Left lung (tissue), 4 donors: ENCODE measurements at regions not wholly inside any gene's neighbourhood (a gene's known extent, or its start where the extent isn't known, plus 50 kb on each side); places are given as distances from the start of the nearest gene placed in this dataset.

ENCODE experiments used
- ATAC-seq: fragments of 200-7000 bp; cut with Tn5 transposase; one replicate; pipeline ENCODE4 v1.9.1; 2020; ENCODE audit warnings: moderate library complexity
- DNase-seq, 4 donors: peaks; one replicate each; pipeline ENCODE4 v3.0.0-alpha.2; 2013 to 2020
- H3K27ac ChIP-seq, 2 donors: fragments of 200-600 bp; sonication (generic) in 1 of 2; one replicate each; pipeline versions ENCODE4 v1.5.0 to v1.8.0; 2020 to 2021
- H3K27me3 ChIP-seq, 2 donors: fragments of 200-600 bp; sonication (generic) in 1 of 2; one replicate each; pipeline versions ENCODE4 v1.5.0 to v1.8.0; 2020 to 2021
- H3K36me3 ChIP-seq, 2 donors: fragments of 200-600 bp; sonication (generic) in 1 of 2; one replicate each; pipeline versions ENCODE4 v1.5.0 to v1.8.0; 2020 to 2021
- H3K4me1 ChIP-seq, 2 donors: fragments of 200-600 bp; one replicate each; pipeline ENCODE4 v1.8.0; 2021
- H3K4me3 ChIP-seq, 2 donors: fragments of 200-600 bp; sonication (generic) in 1 of 2; one replicate each; pipeline versions ENCODE4 v1.5.0 to v1.8.0; 2020 to 2021; ENCODE audit warnings: mild to moderate bottlenecking in 1 of 2
- H3K9me3 ChIP-seq, 2 donors: fragments of 200-600 bp; sonication (generic) in 1 of 2; one replicate each; pipeline versions ENCODE4 v1.5.0 to v1.8.0; 2020 to 2021
- intact Hi-C, 2 donors: fragments of 100-400 bp; cut with DNase I; formaldehyde crosslinking; loops; one replicate each; pipeline versions ENCODE4 v1.11.2 to v1.14.2; 2022
- TF ChIP-seq, protein P1 (sequence below), 2 donors: fragments of 200-600 bp; sonication (generic) in 1 of 2; IDR thresholded peaks; one replicate each; pipeline versions ENCODE4 v1.5.0 to v1.8.0; 2021; ENCODE audit warnings: antibody characterized with exemption in 2 of 2
- donor health status: DM: no; HTN: yes; CAD: no.
- donor health status: DM: no; HTN: no; CAD: no.

DNA sequence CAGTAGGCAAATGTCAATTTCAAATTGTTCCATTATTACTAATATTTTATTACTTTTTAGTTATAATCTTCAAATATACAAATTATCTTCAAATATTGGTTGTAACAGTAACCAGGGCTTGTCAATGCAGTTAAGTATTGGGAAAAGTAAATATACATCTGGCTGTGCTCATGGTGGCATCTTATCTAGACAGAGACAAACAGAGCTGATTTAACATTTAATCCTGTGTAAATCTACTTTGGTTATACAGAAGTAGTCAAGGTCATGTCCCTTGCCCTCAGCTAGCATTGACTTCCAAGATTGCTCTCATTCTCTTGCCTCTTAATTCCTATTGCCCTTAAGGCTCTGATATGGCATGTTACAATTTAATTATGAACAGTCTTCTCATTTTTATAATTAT, 98.4 kb upstream of the KLHL1 start:
- no peaks in the 10 kb centered on the region for H3K27me3 ChIP-seq
- TF ChIP-seq, protein P1, sequence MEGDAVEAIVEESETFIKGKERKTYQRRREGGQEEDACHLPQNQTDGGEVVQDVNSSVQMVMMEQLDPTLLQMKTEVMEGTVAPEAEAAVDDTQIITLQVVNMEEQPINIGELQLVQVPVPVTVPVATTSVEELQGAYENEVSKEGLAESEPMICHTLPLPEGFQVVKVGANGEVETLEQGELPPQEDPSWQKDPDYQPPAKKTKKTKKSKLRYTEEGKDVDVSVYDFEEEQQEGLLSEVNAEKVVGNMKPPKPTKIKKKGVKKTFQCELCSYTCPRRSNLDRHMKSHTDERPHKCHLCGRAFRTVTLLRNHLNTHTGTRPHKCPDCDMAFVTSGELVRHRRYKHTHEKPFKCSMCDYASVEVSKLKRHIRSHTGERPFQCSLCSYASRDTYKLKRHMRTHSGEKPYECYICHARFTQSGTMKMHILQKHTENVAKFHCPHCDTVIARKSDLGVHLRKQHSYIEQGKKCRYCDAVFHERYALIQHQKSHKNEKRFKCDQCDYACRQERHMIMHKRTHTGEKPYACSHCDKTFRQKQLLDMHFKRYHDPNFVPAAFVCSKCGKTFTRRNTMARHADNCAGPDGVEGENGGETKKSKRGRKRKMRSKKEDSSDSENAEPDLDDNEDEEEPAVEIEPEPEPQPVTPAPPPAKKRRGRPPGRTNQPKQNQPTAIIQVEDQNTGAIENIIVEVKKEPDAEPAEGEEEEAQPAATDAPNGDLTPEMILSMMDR (IDR thresholded peaks at IDR 0.05) = no peak
- peaks cover 0 to 11% of the 10 kb centered on the region in 2 donors for H3K9me3 ChIP-seq
- H3K27ac ChIP-seq = no peak overlapping the region
- intact Hi-C loops = no loop called here
- no peaks in the 10 kb centered on the region for H3K4me1 ChIP-seq
- no peak overlapping the region for H3K4me3 ChIP-seq
- H3K36me3 ChIP-seq = no peaks in the 10 kb centered on the region
- DNase-seq (no peak), ATAC-seq (no peak)

DNA sequence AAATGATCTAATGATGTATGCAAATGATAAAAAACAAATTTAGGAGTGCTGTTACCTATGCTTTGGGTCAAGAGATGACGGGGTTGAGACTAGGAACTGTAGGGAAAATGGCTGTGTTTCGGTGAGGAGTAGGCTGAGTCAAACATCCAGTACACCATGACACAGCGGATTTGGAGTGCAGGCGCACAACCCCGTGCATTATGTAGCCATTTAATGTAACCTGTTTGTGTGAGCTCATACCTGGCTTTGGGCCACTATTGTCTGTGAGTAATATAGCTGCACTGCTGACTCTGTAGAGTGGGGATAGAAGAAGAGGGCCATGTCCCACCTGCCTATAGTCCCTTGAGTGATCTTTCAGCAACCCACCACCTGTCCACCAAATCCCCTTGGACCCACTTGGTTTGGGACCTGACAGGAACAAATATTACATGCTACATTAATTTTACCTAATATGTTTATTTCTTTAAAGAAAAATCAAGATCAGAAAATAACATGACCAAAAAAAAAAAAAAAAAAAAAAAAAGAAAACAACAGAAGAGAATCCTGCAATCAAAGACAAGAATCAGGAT, 95.5 kb upstream of the KLHL1 start:
- intact Hi-C loops = no loop called here

DNA sequence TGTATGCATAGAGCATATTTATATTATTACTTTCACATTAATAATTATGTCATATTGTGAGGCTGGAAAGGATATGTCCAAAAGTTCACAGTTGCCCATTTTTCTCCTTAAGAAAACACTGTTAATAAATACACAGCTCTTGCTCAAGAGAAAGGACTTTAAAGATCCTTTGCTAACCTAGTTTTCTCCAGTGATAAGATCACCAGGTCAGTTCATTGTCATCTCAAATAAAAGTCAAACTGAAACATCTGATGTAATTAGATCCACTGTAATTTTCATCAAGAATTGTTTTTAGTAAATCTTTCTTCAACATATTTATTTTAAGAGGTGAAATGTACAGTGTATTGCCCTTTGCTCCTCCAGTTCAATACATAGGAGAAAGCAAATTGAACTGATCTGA, 82.8 kb upstream of the KLHL1 start:
- Histone ChIP-seq H3K4me1 (no peaks in the 10 kb centered on the region), H3K27me3 (no peaks in the 10 kb centered on the region), H3K27ac (no peak overlapping the region), H3K4me3 (no peak overlapping the region), H3K9me3 (peaks cover 0 to 5% of the 10 kb centered on the region in 2 donors), H3K36me3 (no peaks in the 10 kb centered on the region)
- DNase-seq = no peak
- intact Hi-C loops = no loop called here
- no peak for ATAC-seq
- TF ChIP-seq, protein P1 (IDR thresholded peaks at IDR 0.05) = no peak

More for the DNA sequence above, 95.5 kb upstream of the KLHL1 start:
- DNase-seq (no peak), ATAC-seq (no peak)
- Histone ChIP-seq H3K27ac (no peak overlapping the region), H3K4me3 (no peak overlapping the region), H3K36me3 (no peaks in the 10 kb centered on the region), H3K27me3 (no peaks in the 10 kb centered on the region), H3K4me1 (no peaks in the 10 kb centered on the region), H3K9me3 (peaks cover 0 to 7% of the 10 kb centered on the region in 2 donors)
- TF ChIP-seq, protein P1 (IDR thresholded peaks at IDR 0.05) = no peak

DNA sequence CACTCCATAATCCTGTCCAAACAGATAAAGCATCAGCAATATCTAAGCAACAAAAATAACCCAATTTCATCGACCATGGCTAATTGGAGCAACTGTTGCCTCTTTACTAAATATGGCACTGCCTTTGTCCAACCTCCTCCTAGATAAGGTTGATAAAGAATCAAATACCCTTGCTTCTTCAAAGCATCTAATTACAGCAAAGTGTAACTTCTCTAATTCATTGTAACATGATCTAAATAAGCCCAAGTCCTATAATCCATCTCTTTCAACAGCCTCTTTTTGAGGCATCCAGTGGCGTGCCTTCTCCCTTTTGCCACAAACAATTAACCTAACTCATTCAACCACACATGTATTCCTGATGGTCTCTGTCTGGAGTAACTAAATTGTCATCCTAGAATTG, 81.7 kb upstream of the KLHL1 start:
- H3K36me3 ChIP-seq = no peaks in the 10 kb centered on the region
- no peak for DNase-seq
- peaks cover 0 to 5% of the 10 kb centered on the region in 2 donors for H3K9me3 ChIP-seq
- no peak for ATAC-seq
- TF ChIP-seq, protein P1 (IDR thresholded peaks at IDR 0.05) = no peak
- no peak overlapping the region for H3K27ac ChIP-seq
- H3K4me3 ChIP-seq = no peak overlapping the region
- intact Hi-C loops = no loop called here
- H3K27me3 ChIP-seq = no peaks in the 10 kb centered on the region
- no peaks in the 10 kb centered on the region for H3K4me1 ChIP-seq

DNA sequence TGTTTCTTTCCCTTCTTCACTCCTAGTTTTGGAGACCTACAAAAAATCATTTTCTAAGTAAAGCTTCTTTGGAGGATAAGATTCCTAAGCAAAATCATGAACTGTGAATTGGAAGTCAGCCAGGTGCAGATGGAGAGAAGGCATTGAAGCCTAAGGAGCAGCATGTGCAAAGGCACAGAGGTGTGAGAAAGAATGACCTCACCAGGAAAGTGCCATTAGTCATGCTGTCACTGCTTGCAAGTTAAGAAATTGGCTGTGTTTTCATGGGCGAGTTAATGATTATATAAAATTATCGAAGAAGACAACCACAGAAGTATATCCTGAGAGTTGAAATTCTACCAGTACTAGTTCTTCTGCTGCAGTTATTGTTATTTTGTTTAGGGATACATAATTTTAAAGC, 80.3 kb upstream of the KLHL1 start:
- Histone ChIP-seq H3K9me3 (no peaks in the 10 kb centered on the region), H3K27ac (no peak overlapping the region), H3K27me3 (no peaks in the 10 kb centered on the region), H3K4me1 (no peaks in the 10 kb centered on the region), H3K4me3 (no peak overlapping the region), H3K36me3 (no peaks in the 10 kb centered on the region)
- TF ChIP-seq, protein P1 (IDR thresholded peaks at IDR 0.05) = no peak
- no peak for DNase-seq
- no peak for ATAC-seq
- intact Hi-C loops = no loop called here
